HFF-Myc (cell line): ENCODE measurements at regions not wholly inside any gene's neighbourhood (a gene's known extent, or its start where the extent isn't known, plus 50 kb on each side); places are given as distances from the start of the nearest gene placed in this dataset.

Source experiments
- DNase-seq: peaks from one replicate; pipeline ENCODE4 v3.0.0-alpha.2; 2011; ENCODE audit warnings: low read depth; ENCODE audit errors: extremely low read depth
- H3K4me3 ChIP-seq: replicated peaks from 2 replicates; pipeline ENCODE4 v1.5.1; 2011; ENCODE audit warnings: low read depth, mild to moderate bottlenecking, control low read depth, low read length
- TF ChIP-seq, protein P1 (sequence below): IDR thresholded peaks from 2 replicates; pipeline ENCODE4 v1.5.1; 2012; ENCODE audit warnings: mild to moderate bottlenecking, low read depth, low read length, control low read depth; ENCODE audit errors: missing control alignments

DNA sequence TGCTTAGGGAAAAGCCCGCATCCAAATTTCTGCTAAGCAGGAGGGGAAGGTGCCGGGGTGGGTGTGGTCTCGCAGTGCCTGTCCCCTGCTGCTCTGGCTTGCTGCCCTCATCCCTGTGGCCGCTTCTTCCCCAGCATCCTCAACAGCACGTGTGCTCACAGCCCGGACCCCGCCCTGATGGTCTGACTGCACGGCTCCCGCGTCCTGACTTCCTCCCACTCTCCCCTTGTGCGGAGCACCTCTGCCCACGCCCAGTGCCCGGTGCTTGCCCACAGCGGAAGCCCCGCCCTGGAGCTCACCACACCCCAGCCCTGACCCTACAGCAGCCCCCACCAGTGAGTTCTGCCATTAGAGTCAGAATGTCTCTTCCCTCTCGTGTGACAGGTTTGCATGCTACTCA, 277.9 kb downstream of the NDUFA10 start:
- TF ChIP-seq, protein P1, sequence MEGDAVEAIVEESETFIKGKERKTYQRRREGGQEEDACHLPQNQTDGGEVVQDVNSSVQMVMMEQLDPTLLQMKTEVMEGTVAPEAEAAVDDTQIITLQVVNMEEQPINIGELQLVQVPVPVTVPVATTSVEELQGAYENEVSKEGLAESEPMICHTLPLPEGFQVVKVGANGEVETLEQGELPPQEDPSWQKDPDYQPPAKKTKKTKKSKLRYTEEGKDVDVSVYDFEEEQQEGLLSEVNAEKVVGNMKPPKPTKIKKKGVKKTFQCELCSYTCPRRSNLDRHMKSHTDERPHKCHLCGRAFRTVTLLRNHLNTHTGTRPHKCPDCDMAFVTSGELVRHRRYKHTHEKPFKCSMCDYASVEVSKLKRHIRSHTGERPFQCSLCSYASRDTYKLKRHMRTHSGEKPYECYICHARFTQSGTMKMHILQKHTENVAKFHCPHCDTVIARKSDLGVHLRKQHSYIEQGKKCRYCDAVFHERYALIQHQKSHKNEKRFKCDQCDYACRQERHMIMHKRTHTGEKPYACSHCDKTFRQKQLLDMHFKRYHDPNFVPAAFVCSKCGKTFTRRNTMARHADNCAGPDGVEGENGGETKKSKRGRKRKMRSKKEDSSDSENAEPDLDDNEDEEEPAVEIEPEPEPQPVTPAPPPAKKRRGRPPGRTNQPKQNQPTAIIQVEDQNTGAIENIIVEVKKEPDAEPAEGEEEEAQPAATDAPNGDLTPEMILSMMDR: no peak
- H3K4me3 ChIP-seq: no peak overlapping the region
- no peak for DNase-seq

DNA sequence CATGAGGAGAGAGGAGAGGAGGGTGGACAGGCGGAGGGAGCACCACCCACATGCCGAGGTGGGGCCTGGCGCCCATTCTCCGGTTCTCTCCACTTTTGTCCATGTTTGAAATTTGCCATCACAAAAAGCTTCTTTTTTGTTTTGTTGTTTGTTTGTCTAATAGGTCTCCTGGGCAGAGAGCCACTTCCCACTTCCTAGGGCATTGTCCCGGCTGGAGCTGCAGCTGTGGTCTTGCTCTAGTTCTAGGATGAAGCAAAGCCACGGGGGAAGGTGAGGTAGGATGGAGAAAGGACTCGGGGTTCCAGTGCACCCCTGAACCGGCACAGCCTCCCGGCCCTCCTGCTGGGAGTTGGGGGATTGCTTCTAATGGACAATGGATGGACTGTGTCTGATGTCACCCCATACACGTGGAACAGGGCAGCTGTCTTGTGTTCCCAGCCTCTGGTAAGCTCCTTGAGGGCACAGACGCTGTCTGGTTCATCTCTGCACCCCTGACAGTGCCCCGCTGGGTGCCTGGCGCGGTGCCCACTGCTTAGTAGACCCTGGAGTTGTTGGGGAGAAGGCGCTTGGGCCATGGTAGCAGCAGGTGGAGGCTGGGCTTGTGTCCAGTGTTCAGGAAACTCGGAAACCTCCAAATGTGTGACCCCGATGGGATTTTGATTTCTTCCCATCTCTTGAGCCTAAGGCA, 278.4 kb downstream of the NDUFA10 start:
- TF ChIP-seq, protein P1: no peak
- no peak for DNase-seq
- no peak overlapping the region for H3K4me3 ChIP-seq

DNA sequence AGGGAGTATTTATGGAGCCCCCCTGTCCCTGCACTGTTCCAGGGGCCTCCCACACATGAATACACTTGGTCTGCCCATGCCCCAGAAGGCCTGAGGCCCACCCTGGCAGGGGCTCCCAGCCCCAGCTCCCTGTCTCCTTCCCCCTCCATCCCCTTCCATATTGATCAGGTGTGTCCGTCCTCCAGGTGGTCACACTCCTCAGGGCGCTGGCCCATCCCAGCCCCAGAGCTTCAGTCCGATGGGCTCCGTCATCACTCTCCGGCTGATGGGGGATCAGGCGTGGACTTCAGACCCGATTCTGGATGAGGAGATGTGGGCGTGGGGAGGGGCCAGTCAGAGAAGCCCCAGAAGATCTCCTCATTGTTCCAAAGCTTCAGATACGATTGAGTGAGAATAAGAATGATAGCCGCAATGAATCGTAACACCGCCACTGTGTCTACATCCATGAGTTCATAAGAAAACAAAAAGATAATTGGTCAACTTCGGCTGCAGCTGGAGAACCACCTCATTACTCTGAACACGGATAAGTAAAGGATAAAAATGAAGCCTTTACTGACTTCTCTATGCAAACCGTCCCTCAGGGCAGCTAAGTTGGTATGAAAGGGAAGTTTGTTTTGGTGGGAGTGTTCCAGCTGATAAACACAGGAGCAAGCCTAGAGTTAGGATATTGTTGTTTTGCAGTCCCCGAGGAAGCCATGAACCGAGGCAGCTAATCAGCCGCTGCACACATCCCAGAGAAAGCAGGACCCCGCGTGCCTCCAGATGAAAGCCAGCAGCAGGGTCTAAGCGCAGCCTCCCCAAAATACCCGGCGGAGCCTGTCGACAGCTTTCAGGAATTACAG, 279.5 kb downstream of the NDUFA10 start:
- DNase-seq: no peak
- no peak overlapping the region for H3K4me3 ChIP-seq
- TF ChIP-seq, protein P1: no peak

DNA sequence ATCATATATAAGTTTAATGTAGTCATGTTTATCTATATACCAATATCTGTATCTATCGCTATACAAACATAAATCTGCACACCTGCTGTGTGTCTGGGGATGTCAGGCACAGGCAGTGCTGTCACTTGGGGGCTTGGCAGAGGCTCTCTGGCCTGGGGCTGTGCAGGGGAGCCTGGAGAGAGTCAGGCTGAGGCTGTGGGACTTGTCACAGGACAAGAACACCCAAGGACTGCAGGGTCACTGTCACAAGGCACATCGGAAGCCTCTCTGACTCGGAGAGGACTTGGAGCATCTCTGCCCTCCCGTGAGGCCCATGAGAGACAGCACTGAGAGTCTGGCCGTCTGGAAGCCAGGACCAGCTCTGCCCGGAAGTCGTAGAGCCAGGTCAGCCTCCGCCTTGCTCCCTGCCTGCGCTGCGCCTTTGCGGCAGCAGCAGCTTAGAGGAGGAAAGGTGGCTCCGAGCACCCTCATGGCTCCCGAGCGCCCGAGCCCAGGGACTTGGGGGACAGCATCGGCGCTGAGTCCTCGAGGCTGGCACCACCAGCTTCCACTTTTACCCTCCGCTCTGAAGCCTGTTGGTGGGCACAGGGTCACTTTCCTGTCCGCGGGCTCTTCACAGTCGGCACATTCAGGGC, 280.3 kb downstream of the NDUFA10 start:
- TF ChIP-seq, protein P1: no peak
- DNase-seq: no peak
- H3K4me3 ChIP-seq: no peak overlapping the region

DNA sequence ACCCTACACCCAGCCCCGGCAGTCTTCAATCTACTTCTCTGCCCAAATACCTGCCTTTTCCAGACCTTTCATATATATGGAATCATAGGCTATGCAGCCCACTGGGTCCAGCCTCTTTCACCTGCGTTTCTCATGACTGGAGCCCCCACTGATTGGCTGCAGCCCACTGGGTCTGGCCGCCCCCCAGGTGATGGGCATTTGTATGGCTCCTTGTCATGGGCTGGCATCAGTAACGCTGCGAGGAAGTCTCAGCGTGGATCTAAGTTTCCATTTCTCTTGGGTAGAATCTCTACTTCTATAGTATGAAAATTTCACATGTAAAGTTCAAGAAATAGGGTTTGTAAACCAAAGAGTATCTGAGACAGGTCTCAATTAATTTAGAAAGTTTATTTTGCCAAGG, 281.9 kb downstream of the NDUFA10 start:
- H3K4me3 ChIP-seq: no peak overlapping the region
- TF ChIP-seq, protein P1: no peak
- no peak for DNase-seq

DNA sequence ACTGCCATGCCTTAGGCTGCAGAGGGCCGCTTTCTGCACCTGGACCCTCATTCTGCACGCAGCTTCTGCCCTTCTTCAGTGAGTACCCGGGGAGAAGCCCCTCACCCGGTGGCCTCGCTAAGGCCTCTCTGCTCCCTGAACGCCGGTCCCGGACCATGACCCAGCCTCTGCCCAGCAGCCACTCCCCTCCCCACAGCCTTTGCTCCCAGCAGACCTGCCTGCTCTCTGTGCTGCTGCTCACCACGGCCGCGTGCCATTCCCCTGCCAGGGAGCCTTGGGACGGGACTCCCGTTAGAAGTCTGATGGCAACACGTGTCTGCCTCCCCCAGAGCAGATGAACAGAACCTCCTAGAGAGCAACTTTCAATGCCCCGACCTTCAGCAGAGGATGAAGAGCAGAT, 282.8 kb downstream of the NDUFA10 start:
- no peak for DNase-seq
- no peak overlapping the region for H3K4me3 ChIP-seq
- TF ChIP-seq, protein P1: no peak
